C4-2B (cell line): ENCODE measurements at regions not wholly inside any gene's neighbourhood (a gene's known extent, or its start where the extent isn't known, plus 50 kb on each side); places are given as distances from the start of the nearest gene placed in this dataset.

ENCODE experiments used
- H3K27ac ChIP-seq: fragments of 450-650 bp; 2 replicates; pipeline ENCODE4 v1.5.1; 2017
- CTCF ChIP-seq: fragments of 450-650 bp; conservative IDR thresholded peaks from 2 replicates; pipeline ENCODE4 v1.5.1; 2017; ENCODE audit warnings: mild to moderate bottlenecking
- ZFX ChIP-seq: fragments of 450-650 bp; IDR thresholded peaks from 2 replicates; pipeline ENCODE4 v1.6.1; 2017

GRCh38 chr2:57753636-57754035 lies 293.0 kb upstream of the VRK2 start:
- TF ChIP-seq ZFX (no peak), CTCF (no peak)
- no peak overlapping the region for H3K27ac ChIP-seq

- no peak for TF ChIP-seq ZFX
- no peak for TF ChIP-seq CTCF
- H3K27ac ChIP-seq = no peak overlapping the region
Measured at GRCh38 chr2:57758686-57759085, 287.9 kb upstream of the VRK2 start.

GRCh38 chr2:57759131-57759530 lies 287.5 kb upstream of the VRK2 start:
- H3K27ac ChIP-seq = no peak overlapping the region

GRCh38 chr2:57759822-57760300 lies 286.7 kb upstream of the VRK2 start:
- TF ChIP-seq ZFX (no peak), CTCF (peak; percentile 80)
- H3K27ac ChIP-seq = no peak overlapping the region

More at GRCh38 chr2:57759131-57759530, 287.5 kb upstream of the VRK2 start:
- TF ChIP-seq ZFX (no peak), CTCF (no peak)

GRCh38 chr2:57760381-57760801 lies 286.2 kb upstream of the VRK2 start:
- no peak for TF ChIP-seq CTCF
- no peak for TF ChIP-seq ZFX
- H3K27ac ChIP-seq = no peak overlapping the region

- TF ChIP-seq CTCF (no peak), ZFX (no peak)
Measured at GRCh38 chr2:57776916-57777315, 269.7 kb upstream of the VRK2 start.

GRCh38 chr2:57782587-57782986 lies 264.0 kb upstream of the VRK2 start:
- no peak overlapping the region for H3K27ac ChIP-seq
- TF ChIP-seq CTCF (no peak), ZFX (no peak)

More at GRCh38 chr2:57776916-57777315, 269.7 kb upstream of the VRK2 start:
- H3K27ac ChIP-seq = no peak overlapping the region
